OCI-M1 (cell line): ENCODE measurements at regions not wholly inside any gene's neighbourhood (a gene's known extent, or its start where the extent isn't known, plus 50 kb on each side); places are given as distances from the start of the nearest gene placed in this dataset.
A peak's percentile ranks its signal among the peaks of the same experiment; 100 is the strongest.

Experiments used
- DNase-seq: peaks from one replicate; lab custom pipeline; 2025; lab: John Stamatoyannopoulos, UW

DNA sequence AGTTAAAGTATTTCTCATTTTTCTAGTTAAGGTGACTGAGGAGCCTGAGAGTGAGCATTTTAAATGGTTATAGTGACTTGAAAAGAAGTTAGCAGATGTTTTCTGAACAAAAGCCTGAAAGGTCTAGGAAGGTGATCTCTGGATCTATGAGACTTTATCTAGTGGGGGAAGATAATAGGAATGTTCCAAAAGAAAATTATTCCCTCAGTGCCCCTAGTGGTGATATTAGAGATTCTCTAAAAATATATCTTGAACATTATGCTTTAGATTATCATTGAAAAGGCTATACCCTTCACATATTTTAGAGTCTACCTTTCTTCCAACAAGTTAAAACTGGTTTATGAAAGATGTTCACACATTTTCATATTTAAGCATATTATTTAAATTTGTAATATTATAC is 69.0 kb upstream of the SPANXN1 start:
- peak; percentile 1 for DNase-seq

- peak; percentile 49 for DNase-seq
Measured at GRCh38 chrX:145190801-145191389, 56.4 kb upstream of the SPANXN1 start.
